NOMO-1 treated with DMSO at 0.1 percent for 48 hours (cell line): ENCODE measurements at regions not wholly inside any gene's neighbourhood (a gene's known extent, or its start where the extent isn't known, plus 50 kb on each side); places are given as distances from the start of the nearest gene placed in this dataset.
"Not testable (repeated sequence)": the region's sequence is repeated elsewhere in the genome, so short reads cannot be mapped to it uniquely, and the experiment has no call there.

Experiments used
- DNase-seq: peaks from one replicate; lab custom pipeline; 2025; ENCODE audit not compliant: unreplicated experiment; lab: John Stamatoyannopoulos, UW

DNA sequence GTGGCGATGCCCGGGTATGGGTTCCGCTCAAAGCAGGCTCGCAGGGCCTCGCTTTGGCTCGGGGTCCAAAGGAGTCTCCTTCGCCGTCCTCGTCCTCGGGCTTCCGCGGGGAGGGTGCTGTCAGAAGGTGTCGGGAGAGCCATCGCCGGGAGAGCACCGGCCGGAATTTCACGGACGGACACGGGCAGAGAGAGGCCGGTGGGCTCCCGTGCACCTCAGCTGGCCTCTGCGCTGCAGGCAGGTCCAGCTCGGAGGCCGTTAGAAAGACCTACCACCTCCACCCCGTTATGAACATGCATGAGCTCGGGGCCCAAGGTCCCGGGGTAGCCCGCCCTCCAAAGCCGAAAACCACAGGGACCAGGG is 1846.0 kb upstream of the DEFB115 start:
- DNase-seq: not testable (repeated sequence)

DNA sequence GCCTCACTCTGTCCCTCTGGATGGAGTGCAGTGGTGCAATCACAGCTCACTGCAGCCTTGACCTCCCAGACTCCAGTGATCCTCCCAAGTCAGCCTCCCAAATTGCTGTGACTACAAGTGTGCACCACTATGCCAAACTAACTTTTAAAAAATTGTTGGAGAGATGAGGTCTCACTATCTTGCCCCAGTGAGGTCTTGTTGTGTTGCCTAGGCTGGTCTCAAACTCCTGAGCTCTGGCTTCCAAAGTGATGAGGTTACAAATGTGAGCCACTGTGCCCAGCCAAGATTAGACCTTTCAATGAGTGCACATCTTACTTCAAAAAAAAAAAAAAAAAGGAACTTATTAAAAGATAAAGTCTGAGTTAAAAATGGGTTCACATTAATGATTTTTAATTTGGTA is 1838.1 kb upstream of the DEFB115 start:
- DNase-seq: no peak

DNA sequence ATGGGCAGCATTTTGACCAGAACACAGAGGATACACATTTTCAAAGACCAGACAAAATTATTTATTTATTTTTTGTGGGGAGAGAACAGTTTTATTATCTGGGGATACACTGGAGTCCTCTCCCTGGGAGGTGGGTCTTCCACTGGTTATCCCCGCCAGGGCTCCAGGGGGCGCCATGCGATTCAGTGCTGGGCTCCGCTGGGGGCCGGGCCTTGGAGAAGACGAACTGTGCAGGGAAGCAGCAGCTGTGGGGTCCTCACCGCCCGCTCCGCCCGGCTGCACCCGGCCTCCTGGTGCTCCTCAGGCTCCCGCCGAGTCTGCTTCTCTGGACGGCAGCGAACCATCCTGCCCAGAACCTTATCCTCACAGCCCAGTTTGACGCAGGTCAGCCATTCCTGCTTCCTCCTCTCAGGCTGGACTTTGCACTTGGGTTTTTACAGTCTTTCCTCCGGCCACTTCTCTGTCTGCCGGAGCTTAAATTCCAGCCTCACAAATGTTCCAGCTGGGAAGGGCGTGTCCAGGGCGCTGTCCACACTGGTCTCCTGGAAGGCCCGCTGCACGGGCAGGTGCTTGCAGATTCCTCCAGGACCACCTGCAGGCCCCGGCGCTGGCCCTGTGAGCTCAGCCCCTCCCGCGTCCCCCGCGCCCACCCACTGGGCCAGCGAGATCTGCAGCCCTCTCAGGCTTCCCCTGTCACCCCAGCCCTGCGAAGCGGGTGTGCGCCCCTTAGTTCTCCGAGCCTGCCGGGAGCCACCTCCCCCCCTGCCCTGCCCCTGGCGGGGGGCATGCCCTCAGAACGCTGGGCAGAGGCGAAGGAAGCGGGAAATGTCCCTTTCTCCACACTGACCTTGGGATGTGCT is 1830.0 kb upstream of the DEFB115 start:
- no peak for DNase-seq

DNA sequence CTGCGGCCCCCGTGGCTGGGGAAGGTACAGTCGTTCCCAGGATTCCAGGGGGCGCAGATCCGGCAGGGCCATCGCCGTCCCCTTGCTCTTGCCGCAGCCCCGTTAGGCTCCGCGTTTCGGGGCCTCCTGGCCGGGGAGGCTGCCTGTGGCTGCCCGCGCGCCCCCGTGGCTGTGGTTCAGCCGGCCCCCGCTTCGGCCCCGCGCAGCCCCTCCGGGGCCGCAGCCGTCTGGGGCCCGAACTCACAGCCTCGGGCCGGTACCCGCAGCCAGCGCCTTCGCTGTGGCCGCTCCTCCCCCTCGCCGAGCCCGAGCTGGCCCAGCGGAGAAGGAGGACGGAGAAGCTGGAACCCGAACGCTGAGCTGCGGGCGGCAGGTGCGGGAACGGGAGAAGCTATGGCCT is 1826.9 kb upstream of the DEFB115 start:
- DNase-seq: no peak

DNA sequence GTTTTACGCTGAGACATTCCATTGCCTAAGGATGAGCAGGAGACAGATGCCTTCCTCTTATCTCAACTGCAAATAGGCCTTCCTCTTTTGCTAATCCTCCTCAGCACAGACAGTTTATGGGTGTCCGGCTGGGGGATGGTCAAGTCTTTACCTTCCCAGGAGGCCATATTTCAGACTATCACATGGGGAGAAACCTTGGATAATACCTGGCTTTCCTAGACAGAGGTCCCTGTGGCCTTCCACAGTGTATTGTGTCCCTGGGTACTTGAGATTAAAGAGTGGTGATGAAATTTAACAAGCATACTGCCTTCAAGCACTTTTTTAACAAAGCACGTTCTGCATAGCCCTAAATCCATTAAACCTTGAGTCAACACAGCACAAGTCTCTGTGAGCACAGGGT is 1816.7 kb upstream of the DEFB115 start:
- DNase-seq: not testable (repeated sequence)

DNA sequence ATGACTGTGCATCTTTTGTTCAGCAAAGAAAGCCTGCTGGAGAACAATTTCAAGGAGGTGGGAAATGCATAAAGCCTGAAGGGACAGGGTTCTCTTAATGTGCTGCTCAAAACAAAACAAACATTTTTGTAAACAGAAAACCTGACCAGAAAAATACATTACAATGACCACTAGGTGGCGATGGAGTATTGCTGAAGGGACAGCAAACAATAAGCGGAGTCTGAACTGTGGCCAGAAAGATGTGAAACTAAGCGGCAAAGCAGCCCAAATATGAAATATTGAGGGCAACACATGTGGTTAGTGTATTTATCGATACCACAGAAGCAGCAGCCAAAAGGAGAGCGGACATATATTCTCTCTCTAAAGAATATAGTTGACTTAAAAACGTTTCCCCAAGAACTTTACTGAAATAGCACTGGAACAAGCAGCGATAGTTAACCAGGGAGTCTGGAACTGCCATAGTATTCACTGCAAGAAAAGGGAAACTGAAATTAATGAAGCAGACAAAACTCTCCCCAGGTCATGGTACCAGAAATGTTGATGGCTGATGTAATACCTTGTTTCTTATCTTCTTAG is 1814.2 kb upstream of the DEFB115 start:
- DNase-seq: peak; percentile 57

DNA sequence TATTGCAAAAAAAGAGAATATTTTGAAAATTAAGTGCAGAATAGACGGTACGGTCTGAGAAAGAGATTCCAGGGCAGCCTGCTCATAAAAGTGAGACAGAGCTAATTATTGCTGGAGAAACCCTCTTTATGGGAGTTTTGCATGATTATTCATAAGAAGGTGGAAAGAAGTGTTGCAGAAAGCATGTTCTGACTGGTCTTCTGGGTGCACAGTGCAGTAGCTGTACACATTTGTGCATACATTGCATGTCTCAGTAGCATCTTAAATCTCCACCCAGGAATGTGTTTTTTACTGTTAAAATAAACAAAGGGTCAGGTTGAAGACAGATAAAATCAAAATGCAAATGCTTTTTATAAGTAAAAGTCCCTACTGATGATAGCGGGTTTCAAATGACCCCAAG is 1813.6 kb upstream of the DEFB115 start:
- no peak for DNase-seq

DNA sequence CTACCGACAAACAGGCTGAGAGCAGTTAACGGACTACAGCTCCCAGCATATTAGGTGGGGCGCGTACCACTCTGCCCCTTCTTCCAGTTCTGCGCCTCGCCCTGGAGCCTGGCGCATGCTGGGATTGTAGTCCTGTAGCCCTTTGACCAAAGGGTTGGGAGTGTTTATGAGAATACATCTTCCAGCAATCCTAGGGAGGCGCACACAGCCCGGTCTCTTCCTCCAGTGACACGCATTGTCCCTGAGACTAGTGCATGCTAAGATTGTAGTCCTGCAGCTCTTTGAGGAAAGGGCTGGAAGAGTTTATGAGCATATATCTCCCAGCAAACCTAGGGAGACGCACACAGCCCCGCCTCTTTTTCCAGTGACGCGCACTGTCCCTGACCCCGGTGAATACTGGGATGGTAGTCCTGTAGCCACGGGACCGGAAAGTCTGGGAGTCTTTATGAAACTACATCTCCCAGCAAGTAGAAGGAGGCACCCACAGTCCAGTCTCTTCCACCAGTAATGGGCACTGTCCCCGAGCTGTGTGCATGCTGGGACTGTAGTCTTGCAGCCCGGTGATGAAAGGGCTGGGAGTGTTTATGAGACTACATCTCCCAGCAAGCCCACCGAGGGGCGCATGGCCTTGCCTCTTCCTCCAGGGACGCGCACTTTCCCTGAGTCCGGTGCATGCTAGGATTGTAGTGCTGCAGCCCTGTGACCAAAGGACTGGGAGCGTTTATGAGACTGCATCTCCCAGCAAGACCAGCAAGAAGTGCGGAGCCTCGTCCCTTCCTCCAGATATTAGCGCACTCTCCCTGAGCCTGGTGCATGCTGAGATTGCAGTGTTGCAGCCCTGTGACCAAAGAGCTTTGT is 1812.2 kb upstream of the DEFB115 start:
- not testable (repeated sequence) for DNase-seq

DNA sequence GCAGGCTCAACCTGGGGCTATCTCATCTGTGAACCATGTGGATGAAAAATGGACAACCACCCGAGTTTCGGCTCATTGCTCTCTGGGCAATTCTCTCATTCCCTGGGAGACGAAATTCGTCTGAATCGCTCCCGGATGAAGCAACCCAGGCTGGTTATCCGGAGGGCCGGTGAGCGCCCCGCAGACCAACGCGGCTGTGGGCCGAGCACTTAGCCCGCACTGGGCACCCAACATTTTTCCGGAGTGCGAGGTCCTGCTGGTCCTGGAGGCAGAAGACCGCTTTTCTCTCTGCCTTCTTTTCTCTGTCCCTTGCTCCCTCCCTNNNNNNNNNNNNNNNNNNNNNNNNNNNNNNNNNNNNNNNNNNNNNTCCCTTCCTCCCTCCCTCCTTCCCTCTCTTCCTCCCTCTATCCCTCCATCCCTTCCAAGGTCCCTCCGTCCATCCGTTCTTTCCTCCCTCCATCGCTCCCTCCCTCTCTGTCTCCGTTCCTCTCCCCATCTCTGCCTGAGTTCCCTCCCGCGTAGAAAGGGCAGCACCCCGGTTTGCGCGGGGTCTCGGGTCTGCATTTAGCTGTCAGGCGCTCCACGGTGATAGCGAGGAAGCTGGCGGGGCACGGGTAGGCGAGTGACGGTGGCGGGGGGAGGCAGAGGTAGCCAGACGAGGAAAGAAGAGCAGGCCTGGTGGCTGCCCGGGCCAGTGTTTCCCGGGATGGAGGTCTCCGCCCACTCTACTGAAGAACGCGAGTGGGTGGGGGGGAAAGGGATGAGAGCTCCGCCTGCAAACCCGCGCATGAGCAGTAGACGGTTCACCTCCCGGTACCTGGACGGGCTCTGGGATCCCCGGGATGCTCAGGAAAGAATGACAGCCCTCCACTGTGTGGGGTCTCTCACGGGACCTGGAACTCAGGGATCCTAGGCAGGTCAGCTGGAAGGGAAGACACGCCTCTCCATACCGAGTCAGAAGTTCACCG is 1809.7 kb upstream of the DEFB115 start:
- not testable (repeated sequence) for DNase-seq

DNA sequence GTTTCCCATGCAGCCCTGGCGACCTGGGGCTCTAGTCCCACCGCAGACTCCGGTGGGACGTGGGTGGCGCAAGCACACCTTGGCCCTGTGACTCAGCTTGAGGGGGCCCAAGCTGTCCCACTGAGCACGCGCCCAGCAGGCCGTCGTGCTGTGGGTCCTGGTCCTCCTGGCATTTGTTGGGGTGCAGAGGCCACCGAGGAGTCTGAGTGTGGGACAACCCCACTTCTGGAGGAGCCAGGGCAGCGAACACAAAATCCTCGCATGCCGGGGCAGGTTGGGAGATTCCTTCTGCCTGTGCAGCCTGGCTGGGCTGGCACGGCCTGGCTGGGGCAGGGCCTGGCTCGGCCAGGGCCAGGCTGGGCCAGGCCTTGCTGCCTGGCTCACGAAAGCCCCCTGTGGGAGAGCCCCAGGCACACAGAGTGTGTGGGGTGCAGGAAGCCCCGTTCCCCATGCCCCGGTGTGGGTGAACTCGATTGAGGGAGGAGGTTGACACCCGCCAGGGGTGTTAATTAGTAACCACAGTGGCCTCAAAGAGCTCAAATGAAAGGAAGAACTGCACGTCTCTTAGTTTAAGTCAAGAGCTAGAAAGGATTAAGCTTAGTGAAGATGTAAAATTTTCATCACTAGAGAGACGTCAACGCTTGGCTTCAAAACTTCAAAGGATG is 1808.5 kb upstream of the DEFB115 start:
- DNase-seq: no peak

DNA sequence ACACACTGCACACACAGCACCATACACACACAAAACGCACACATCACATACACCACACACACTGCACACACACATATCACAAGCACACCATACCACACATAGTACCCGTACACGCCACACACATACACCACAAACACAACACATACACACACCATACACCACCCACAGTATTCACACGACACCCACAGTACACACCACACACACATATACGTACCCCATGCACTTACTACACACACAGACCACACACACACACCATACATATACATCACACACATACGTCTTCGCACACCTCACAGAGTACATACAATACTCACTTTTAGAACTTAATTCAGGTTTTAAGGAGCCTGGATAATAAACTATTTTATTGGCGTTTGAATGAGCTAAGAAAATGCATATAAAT is 1805.3 kb upstream of the DEFB115 start:
- DNase-seq: no peak

DNA sequence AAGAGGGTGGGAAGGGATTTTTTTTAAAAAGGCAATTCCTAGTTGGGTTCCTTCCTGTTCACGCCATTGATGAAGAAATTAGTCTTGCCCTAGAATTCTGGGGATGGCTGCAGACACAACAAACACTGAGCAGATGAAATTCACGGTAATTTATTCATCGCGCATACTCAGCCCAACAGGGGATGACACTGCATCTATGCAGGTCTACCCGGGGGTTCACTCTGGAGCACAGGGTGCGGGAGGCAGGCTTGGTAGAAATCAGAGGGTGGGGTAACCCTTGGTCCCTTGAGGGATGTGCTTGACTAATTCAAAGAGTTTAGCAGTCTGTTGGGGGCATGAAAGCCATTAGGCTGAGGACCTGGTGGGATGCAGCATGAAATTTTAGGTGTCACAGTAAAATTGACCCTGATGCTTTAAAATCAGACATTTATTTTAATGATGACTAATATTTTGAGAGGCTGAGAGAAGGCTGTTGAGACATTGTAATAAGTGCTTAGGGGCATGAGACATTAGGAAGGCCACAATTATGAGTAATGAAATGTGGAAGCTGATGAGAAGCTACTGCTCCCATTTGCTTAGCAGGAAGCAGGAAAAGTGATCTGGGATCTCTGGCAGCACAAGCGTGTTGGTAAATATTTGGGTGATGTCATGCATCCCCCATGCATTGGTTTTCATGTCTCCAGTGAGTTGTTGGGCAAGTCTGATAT is 1800.3 kb upstream of the DEFB115 start:
- not testable (repeated sequence) for DNase-seq

DNA sequence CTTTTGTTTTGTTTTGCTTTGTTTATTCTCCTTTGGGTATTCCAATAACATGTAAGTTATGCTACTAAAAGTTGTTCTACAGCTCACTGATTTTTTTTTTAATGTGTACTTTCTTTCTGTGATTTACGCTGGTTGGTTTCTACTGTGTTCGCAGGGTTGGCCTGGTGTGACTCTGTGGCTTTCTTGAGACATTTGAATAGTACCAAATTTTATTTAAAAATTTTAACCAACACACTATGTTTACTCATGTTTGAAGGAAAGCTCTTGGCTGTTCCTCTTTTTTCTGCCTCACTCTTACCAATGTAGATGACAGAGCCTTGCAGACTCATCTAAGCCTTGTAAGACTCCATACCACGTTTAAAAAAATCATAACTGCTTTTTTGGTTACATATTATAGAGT is 1784.9 kb upstream of the DEFB115 start:
- DNase-seq: no peak

DNA sequence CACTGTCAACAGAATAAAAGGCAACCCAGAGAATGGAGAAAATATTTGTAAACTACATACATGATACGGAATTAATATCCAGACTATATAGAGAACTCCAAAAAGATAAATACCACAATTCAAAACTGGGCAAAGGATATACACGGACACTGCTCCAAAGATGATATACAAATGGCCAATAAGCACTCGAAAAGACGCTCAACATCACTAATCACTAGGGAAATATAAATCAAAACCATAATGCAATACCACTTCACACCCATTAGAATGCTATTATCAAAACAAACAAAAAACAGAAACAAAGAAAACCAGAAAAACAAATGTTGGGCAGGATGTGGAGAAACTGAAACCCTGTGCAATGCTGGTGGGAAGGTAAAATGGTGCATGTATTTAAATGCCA is 1764.6 kb upstream of the DEFB115 start:
- DNase-seq: not testable (repeated sequence)

DNA sequence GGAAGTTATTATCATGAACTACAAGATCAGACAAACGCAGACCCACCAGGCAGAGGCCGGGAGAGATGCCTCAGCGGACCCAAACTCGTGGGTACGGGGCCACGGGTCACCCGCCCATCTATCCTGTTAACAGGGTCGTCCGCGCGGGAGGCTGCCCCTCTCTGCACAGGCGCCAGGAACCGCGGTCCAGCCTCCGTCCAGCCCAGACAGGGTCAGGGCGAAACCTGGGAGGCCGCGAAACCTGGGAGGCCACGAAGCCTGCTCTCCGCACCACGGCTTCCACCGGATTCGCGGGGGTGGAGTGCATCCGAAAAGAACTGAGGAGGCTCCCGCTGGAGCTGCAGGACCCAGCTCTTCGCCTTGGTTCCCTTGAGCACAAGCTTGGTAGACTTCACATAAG is 1760.7 kb upstream of the DEFB115 start:
- DNase-seq: not testable (repeated sequence)

DNA sequence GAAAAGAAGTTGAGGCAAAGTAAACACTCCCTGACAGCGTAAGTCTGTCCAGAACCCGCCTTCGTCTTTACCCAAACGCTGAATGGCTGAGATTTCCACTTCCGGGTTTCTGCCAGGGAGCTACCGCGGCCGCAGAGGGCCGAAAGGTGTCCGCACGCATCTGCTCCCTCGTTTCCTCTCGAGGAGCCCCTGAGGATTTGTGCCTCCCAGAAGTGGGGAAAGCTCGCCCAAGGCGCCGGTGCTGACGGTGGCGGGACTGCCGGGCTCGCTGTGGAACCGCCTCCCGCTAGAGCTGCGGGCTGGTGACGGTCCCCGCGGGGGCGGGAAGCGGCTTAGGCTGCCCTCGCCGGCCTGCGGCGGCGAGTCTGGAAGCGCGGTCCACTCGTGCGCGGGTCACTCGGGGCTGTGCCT is 1760.2 kb upstream of the DEFB115 start:
- DNase-seq: no peak

DNA sequence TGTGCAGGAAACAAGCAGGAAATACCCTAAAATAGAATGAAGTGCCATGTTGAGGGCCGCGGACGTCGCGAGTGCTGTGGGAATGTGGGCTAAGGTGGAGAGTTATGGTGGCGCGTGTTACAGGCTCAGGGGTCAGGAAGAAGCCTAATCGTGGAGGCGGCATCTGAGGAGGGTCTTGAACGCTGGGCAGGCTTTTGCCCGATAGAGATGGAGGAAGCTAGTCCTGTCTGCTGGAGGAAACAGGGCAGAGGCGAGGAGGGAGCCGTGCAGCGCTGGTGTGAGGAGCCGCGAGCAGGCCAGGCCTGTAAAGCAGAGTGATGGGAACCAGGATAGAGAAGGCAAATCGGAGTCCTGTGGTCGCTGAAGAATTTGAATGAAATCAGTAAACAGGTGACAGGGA is 1759.8 kb upstream of the DEFB115 start:
- DNase-seq: not testable (repeated sequence)

DNA sequence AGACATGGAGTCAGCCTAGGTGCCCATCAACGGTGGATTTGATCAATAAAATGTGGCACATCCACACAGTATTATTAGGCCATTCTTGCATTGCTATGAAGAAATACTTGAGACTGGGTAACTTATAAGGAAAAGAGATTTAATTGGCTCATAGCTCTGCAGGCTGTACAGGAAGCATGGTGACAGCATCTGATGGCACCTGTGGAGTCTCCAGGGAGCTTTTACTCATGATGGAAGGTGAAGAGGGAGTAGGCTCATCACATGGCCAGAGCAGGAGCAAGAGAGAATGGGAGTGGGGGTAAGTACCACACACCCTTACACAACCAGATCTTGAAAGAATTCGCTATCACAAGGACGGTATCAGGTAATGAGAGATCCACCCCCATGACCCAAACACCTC is 1756.7 kb upstream of the DEFB115 start:
- DNase-seq: not testable (repeated sequence)

DNA sequence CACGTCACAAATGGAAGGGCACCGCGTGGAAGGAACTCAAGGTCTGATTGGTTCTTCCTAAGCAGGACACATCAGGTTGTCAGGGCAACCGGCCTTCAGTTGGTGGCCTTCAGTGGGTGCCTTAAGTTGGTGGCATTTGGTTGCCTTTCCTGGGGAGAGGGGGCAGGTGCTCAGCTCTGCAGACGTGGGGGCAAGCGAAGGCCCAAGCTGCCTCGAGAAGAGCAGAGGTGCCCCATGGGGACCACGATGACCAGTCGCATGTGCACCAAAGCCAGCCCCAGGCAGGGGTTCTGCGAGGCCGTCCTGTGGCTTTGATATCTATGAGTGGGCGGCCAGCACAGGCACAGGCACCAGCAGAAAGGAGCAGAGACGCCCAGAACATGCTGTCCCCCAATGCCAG is 1742.8 kb upstream of the DEFB115 start:
- not testable (repeated sequence) for DNase-seq
